Mucosa of rectum (tissue), 2 donors: ENCODE measurements at regions not wholly inside any gene's neighbourhood (a gene's known extent, or its start where the extent isn't known, plus 50 kb on each side); places are given as distances from the start of the nearest gene placed in this dataset.

Source experiments
- H3K27ac ChIP-seq, 2 donors: one replicate each; pipeline ENCODE4 v1.7.0; 2013; ENCODE audit warnings: inconsistent platforms in 2 of 2, low read depth in 2 of 2, low read length in 2 of 2
- H3K27me3 ChIP-seq, 2 donors: one replicate each; pipeline ENCODE4 v1.7.0; 2013; ENCODE audit warnings: low read length in 2 of 2; ENCODE audit not compliant: control insufficient read depth in 2 of 2, insufficient read depth in 2 of 2
- H3K36me3 ChIP-seq, 2 donors: one replicate each; pipeline ENCODE4 v1.7.0; 2013; ENCODE audit warnings: low read length in 2 of 2; ENCODE audit not compliant: control insufficient read depth in 2 of 2, insufficient read depth in 2 of 2
- H3K4me1 ChIP-seq, 2 donors: one replicate each; pipeline ENCODE4 v1.7.0; 2013; ENCODE audit warnings: low read length in 2 of 2, mild to moderate bottlenecking in 1 of 2; ENCODE audit not compliant: control insufficient read depth in 2 of 2, insufficient read depth in 2 of 2
- H3K4me3 ChIP-seq, 2 donors: one replicate each; pipeline ENCODE4 v1.7.0; 2013; ENCODE audit warnings: low read length in 2 of 2
- H3K9ac ChIP-seq, 2 donors: one replicate each; pipeline ENCODE4 v1.7.0; 2013; ENCODE audit warnings: low read length in 2 of 2, low read depth in 1 of 2, mild to moderate bottlenecking in 1 of 2
- H3K9me3 ChIP-seq, 2 donors: one replicate each; pipeline ENCODE4 v1.7.0; 2013; ENCODE audit warnings: low read length in 2 of 2; ENCODE audit not compliant: control insufficient read depth in 2 of 2
- donor health status: healthy.
- donor health status: Normal muscosa, but diverticular disease.

GRCh38 chr20:60204601-60205000 lies 246.4 kb downstream of the CDH26 start:
- Histone ChIP-seq H3K9ac (no peak overlapping the region), H3K36me3 (no peaks in the 10 kb centered on the region), H3K27me3 (no peaks in the 10 kb centered on the region), H3K9me3 (no peaks in the 10 kb centered on the region), H3K27ac (no peak overlapping the region), H3K4me3 (no peak overlapping the region), H3K4me1 (no peaks in the 10 kb centered on the region)

- H3K27me3 ChIP-seq, result no peaks in the 10 kb centered on the region
- H3K9me3 ChIP-seq, result no peaks in the 10 kb centered on the region
- H3K36me3 ChIP-seq, result no peaks in the 10 kb centered on the region
- H3K4me1 ChIP-seq, result no peaks in the 10 kb centered on the region
- no peak overlapping the region for H3K9ac ChIP-seq
- H3K4me3 ChIP-seq, result no peak overlapping the region
- H3K27ac ChIP-seq, result no peak overlapping the region
These were observed 248.0 kb downstream of the CDH26 start for GRCh38 chr20:60206259-60206658.

GRCh38 chr20:60209048-60209447 lies 250.8 kb downstream of the CDH26 start:
- H3K27ac ChIP-seq, result no peak overlapping the region
- no peaks in the 10 kb centered on the region for H3K9me3 ChIP-seq
- H3K4me3 ChIP-seq, result no peak overlapping the region
- H3K27me3 ChIP-seq, result no peaks in the 10 kb centered on the region
- H3K36me3 ChIP-seq, result no peaks in the 10 kb centered on the region
- H3K9ac ChIP-seq, result no peak overlapping the region
- no peaks in the 10 kb centered on the region for H3K4me1 ChIP-seq

GRCh38 chr20:60210779-60211617 lies 252.8 kb downstream of the CDH26 start:
- Histone ChIP-seq H3K4me3 (no peak overlapping the region), H3K36me3 (no peaks in the 10 kb centered on the region), H3K9me3 (no peaks in the 10 kb centered on the region), H3K27ac (no peak overlapping the region), H3K27me3 (peaks cover 0 to 3% of the 10 kb centered on the region in 2 donors), H3K9ac (no peak overlapping the region), H3K4me1 (no peaks in the 10 kb centered on the region)

- no peak overlapping the region for H3K27ac ChIP-seq
- no peak overlapping the region for H3K9ac ChIP-seq
- H3K36me3 ChIP-seq, result no peaks in the 10 kb centered on the region
- H3K9me3 ChIP-seq, result no peaks in the 10 kb centered on the region
- no peaks in the 10 kb centered on the region for H3K4me1 ChIP-seq
- peaks cover 0 to 3% of the 10 kb centered on the region in 2 donors for H3K27me3 ChIP-seq
- no peak overlapping the region for H3K4me3 ChIP-seq
These were observed 253.6 kb downstream of the CDH26 start for GRCh38 chr20:60211618-60212463.

- H3K27ac ChIP-seq, result no peak overlapping the region
- peaks cover 0 to 3% of the 10 kb centered on the region in 2 donors for H3K27me3 ChIP-seq
- H3K36me3 ChIP-seq, result no peaks in the 10 kb centered on the region
- no peak overlapping the region for H3K9ac ChIP-seq
- H3K4me1 ChIP-seq, result no peaks in the 10 kb centered on the region
- no peaks in the 10 kb centered on the region for H3K9me3 ChIP-seq
- H3K4me3 ChIP-seq, result no peak overlapping the region
These were observed 254.5 kb downstream of the CDH26 start for GRCh38 chr20:60212695-60213094.

GRCh38 chr20:60213126-60213893 lies 255.1 kb downstream of the CDH26 start:
- H3K9me3 ChIP-seq, result no peaks in the 10 kb centered on the region
- H3K27ac ChIP-seq, result no peak overlapping the region
- no peak overlapping the region for H3K4me3 ChIP-seq
- no peak overlapping the region for H3K9ac ChIP-seq
- peaks cover 0 to 3% of the 10 kb centered on the region in 2 donors for H3K27me3 ChIP-seq
- no peaks in the 10 kb centered on the region for H3K4me1 ChIP-seq
- no peaks in the 10 kb centered on the region for H3K36me3 ChIP-seq

GRCh38 chr20:60214901-60215815 lies 256.9 kb downstream of the CDH26 start:
- Histone ChIP-seq H3K4me1 (no peaks in the 10 kb centered on the region), H3K4me3 (no peak overlapping the region), H3K9ac (no peak overlapping the region), H3K36me3 (no peaks in the 10 kb centered on the region), H3K27me3 (peaks cover 0 to 3% of the 10 kb centered on the region in 2 donors), H3K27ac (no peak overlapping the region), H3K9me3 (no peaks in the 10 kb centered on the region)
